GM23338 (cell line): ENCODE measurements at regions not wholly inside any gene's neighbourhood (a gene's known extent, or its start where the extent isn't known, plus 50 kb on each side); places are given as distances from the start of the nearest gene placed in this dataset.

Experiments used
- ATAC-seq: fragments of 200-7000 bp; cut with Tn5 transposase; 3 replicates; pipeline ENCODE4 v1.9.1; 2020
- DNase-seq: peaks from one replicate; pipeline ENCODE4 v3.0.0-alpha.2; 2015; ENCODE audit warnings: low spot score
- H2AFZ ChIP-seq: fragments of 200-600 bp; sonication (generic); 2 replicates; pipeline ENCODE4 v1.8.0; 2016; ENCODE audit warnings: antibody characterized with exemption, mild to moderate bottlenecking, moderate library complexity
- H3F3A ChIP-seq: fragments of 200-600 bp; sonication (generic); replicated peaks from 2 replicates; pipeline ENCODE4 v1.8.0; 2017; ENCODE audit warnings: antibody characterized with exemption, mixed run types, low read depth
- H3K27ac ChIP-seq: fragments of 200-600 bp; sonication (generic); 2 replicates; pipeline ENCODE4 v1.6.1; 2016; ENCODE audit warnings: low read depth
- H3K27me3 ChIP-seq: fragments of 200-600 bp; sonication (generic); 2 replicates; pipeline ENCODE4 v1.8.0; 2016; ENCODE audit warnings: mild to moderate bottlenecking, mixed run types, moderate library complexity; ENCODE audit not compliant: insufficient read depth
- H3K36me3 ChIP-seq: fragments of 200-600 bp; sonication (generic); 2 replicates; pipeline ENCODE4 v1.8.0; 2016; ENCODE audit warnings: mild to moderate bottlenecking; ENCODE audit not compliant: insufficient read depth
- H3K4me1 ChIP-seq: fragments of 200-600 bp; sonication (generic); 2 replicates; pipeline ENCODE4 v1.8.0; 2016; ENCODE audit warnings: mild to moderate bottlenecking, moderate library complexity; ENCODE audit not compliant: insufficient read depth
- H3K4me2 ChIP-seq: fragments of 200-600 bp; sonication (generic); 2 replicates; pipeline ENCODE4 v1.7.1; 2017; ENCODE audit warnings: mixed run types
- H3K4me3 ChIP-seq: fragments of 200-600 bp; sonication (generic); 2 replicates; pipeline ENCODE4 v1.6.1; 2016; ENCODE audit warnings: mixed run types
- H3K79me2 ChIP-seq: fragments of 200-600 bp; sonication (generic); replicated peaks from 2 replicates; pipeline ENCODE4 v1.8.0; 2017; ENCODE audit warnings: mild to moderate bottlenecking; ENCODE audit not compliant: insufficient read depth
- H3K9me2 ChIP-seq: fragments of 200-600 bp; sonication (generic); 2 replicates; pipeline ENCODE4 v1.8.0; 2017; ENCODE audit not compliant: insufficient read depth
- H4K20me1 ChIP-seq: fragments of 200-600 bp; sonication (generic); replicated peaks from 2 replicates; pipeline ENCODE4 v1.8.0; 2017; ENCODE audit warnings: mild to moderate bottlenecking; ENCODE audit not compliant: insufficient read depth
- H3K27ac Mint-ChIP-seq: 2 replicates; pipeline ENCODE4 v1.8.0; 2020; ENCODE audit warnings: inconsistent platforms, mild to moderate bottlenecking, moderate library complexity, mixed read lengths
- H3K27me3 Mint-ChIP-seq: 3 replicates; pipeline ENCODE4 v1.8.0; 2022; ENCODE audit warnings: low read depth, mild to moderate bottlenecking, moderate library complexity, mixed read lengths, inconsistent platforms; ENCODE audit not compliant: insufficient read depth, poor library complexity
- H3K36me3 Mint-ChIP-seq: 3 replicates; pipeline ENCODE4 v1.8.0; 2021; ENCODE audit warnings: low read depth, mild to moderate bottlenecking, inconsistent platforms, moderate library complexity, mixed read lengths
- H3K4me1 Mint-ChIP-seq: 3 replicates; pipeline ENCODE4 v1.8.0; 2020; ENCODE audit warnings: mild to moderate bottlenecking, inconsistent platforms, mixed read lengths
- H3K4me3 Mint-ChIP-seq: 3 replicates; pipeline ENCODE4 v1.8.0; 2021; ENCODE audit warnings: moderate library complexity, mild to moderate bottlenecking, inconsistent platforms, mixed read lengths
- H3K9me3 Mint-ChIP-seq: 3 replicates; pipeline ENCODE4 v1.8.0; 2020; ENCODE audit warnings: moderate library complexity, mild to moderate bottlenecking, inconsistent platforms, mixed read lengths
- CREB1 ChIP-seq: fragments of 250-450 bp; sonication (Bioruptor Pico); IDR thresholded peaks from 2 replicates; pipeline ENCODE4 v1.5.0; 2020; ENCODE audit warnings: low read depth, mild to moderate bottlenecking, moderate library complexity
- EZH2 ChIP-seq: fragments of 200-600 bp; sonication (generic); IDR thresholded peaks from one replicate; pipeline ENCODE4 v1.8.0; 2017; ENCODE audit warnings: antibody characterized with exemption, mild to moderate bottlenecking, low read depth; ENCODE audit not compliant: unreplicated experiment
- EZH2phosphoT487 ChIP-seq: fragments of 200-600 bp; sonication (generic); IDR thresholded peaks from one replicate; pipeline ENCODE4 v1.8.1; 2018; ENCODE audit warnings: antibody characterized with exemption; ENCODE audit not compliant: unreplicated experiment
- JUNB ChIP-seq: IDR thresholded peaks from one replicate; pipeline ENCODE4 v1.6.1; 2016; ENCODE audit warnings: antibody characterized with exemption; ENCODE audit not compliant: unreplicated experiment
- NANOG ChIP-seq: IDR thresholded peaks from 2 replicates; pipeline ENCODE4 v1.6.1; 2016; ENCODE audit warnings: antibody characterized with exemption, borderline replicate concordance
- POLR2AphosphoS5 ChIP-seq: IDR thresholded peaks from 2 replicates; pipeline ENCODE4 v1.6.1; 2016; ENCODE audit warnings: antibody characterized with exemption, low read depth
- STAT1 ChIP-seq: IDR thresholded peaks from one replicate; pipeline ENCODE4 v1.6.1; 2016; ENCODE audit warnings: antibody characterized with exemption; ENCODE audit not compliant: unreplicated experiment
- ZNF114 ChIP-seq: fragments of 250-450 bp; sonication (Bioruptor Pico); IDR thresholded peaks from 2 replicates; pipeline ENCODE4 v1.5.0; 2020; ENCODE audit warnings: mild to moderate bottlenecking, moderate library complexity
- ZNF331 ChIP-seq: fragments of 250-450 bp; sonication (Bioruptor Pico); IDR thresholded peaks from 2 replicates; pipeline ENCODE4 v1.5.0; 2020; ENCODE audit warnings: low read depth, mild to moderate bottlenecking, moderate library complexity
- TF ChIP-seq, protein P1 (sequence below), 2 experiments: fragments of 200-600 bp in 1 of 2; sonication (generic) in 1 of 2; conservative IDR thresholded peaks; 2 replicates each; pipeline versions ENCODE4 v1.5.1 to v1.6.1; 2016 to 2017; ENCODE audit warnings: antibody characterized with exemption in 2 of 2, low read depth in 2 of 2, mild to moderate bottlenecking in 2 of 2, moderate library complexity in 1 of 2
- TF ChIP-seq, protein P2 (sequence below): IDR thresholded peaks from one replicate; pipeline ENCODE4 v1.6.1; 2018; ENCODE audit warnings: antibody characterized with exemption; ENCODE audit not compliant: unreplicated experiment
- TF ChIP-seq, protein P3 (sequence below): IDR thresholded peaks from 2 replicates; pipeline ENCODE4 v1.6.1; 2016; ENCODE audit warnings: antibody characterized with exemption
- TF ChIP-seq, protein P4 (sequence below): fragments of 250-450 bp; sonication (Bioruptor Pico); IDR thresholded peaks from 2 replicates; pipeline ENCODE4 v1.5.0; 2020; ENCODE audit warnings: mild to moderate bottlenecking, moderate library complexity

DNA sequence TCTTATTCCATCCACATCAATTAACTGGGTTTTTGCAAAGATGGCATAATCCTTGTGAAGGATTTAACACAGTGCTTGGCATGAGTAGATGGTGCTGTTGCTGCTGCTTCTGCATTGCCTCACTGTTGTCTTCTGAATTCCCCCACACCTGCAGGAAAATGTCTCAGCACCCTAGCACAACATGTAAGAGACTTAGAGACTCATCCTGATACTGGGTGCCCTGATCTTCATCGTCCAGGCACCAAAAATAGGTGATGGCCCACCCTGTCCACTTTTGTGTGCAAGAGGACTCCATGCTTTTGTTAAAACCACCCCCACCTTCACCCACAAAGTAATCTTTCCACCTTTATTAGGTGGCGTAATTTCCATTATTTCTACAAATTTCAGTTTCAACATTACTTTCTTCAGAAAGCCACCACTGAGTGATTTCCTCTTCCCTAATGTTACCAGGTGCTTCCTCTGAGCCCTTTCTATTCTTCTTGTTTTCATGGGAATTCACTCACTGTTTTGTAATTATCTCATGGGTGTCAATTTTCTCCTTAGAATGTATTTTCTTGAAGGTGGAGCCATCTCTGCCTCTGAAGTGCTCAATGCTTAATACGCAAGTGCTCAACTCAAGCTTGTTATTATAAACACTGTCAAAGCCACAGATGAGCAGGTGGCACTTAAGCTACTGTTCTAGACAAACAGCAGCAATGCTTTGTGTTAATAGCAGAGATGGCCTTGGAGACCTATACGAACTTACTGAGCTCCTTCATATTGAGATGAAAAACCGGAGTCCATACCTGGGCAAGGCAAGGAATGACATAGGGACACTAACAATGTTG is 89.5 kb downstream of the HS3ST1 start:
- H3K36me3 ChIP-seq, result no peaks in the 10 kb centered on the region
- Mint-ChIP-seq H3K36me3 (no peaks in the 10 kb centered on the region), H3K9me3 (no peaks in the 10 kb centered on the region), H3K27ac (no peak overlapping the region), H3K27me3 (no peaks in the 10 kb centered on the region), H3K4me1 (peaks cover 8% of the 10 kb centered on the region; the same call in 1 of the 3 replicates), H3K4me3 (no peak overlapping the region)
- H4K20me1 ChIP-seq, result no peaks in the 10 kb centered on the region
- no peak for ATAC-seq
- no peaks in the 10 kb centered on the region for H3F3A ChIP-seq
- no peaks in the 10 kb centered on the region for H3K4me1 ChIP-seq
- peaks cover 7% of the 10 kb centered on the region for H3K9me2 ChIP-seq
- H3K79me2 ChIP-seq, result no peaks in the 10 kb centered on the region
- H3K4me2 ChIP-seq, result no peak overlapping the region
- no peak overlapping the region for H3K27ac ChIP-seq
- DNase-seq, result no peak
- H2AFZ ChIP-seq, result no peak overlapping the region; the same call in 1 of the 2 replicates
- no peaks in the 10 kb centered on the region for H3K27me3 ChIP-seq
- H3K4me3 ChIP-seq, result no peak overlapping the region
- no peak for TF ChIP-seq EZH2phosphoT487
- no peak for TF ChIP-seq ZNF331 (CRISPR knock-in tag)
- TF ChIP-seq, protein P1, sequence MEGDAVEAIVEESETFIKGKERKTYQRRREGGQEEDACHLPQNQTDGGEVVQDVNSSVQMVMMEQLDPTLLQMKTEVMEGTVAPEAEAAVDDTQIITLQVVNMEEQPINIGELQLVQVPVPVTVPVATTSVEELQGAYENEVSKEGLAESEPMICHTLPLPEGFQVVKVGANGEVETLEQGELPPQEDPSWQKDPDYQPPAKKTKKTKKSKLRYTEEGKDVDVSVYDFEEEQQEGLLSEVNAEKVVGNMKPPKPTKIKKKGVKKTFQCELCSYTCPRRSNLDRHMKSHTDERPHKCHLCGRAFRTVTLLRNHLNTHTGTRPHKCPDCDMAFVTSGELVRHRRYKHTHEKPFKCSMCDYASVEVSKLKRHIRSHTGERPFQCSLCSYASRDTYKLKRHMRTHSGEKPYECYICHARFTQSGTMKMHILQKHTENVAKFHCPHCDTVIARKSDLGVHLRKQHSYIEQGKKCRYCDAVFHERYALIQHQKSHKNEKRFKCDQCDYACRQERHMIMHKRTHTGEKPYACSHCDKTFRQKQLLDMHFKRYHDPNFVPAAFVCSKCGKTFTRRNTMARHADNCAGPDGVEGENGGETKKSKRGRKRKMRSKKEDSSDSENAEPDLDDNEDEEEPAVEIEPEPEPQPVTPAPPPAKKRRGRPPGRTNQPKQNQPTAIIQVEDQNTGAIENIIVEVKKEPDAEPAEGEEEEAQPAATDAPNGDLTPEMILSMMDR (conservative IDR thresholded peaks at IDR 0.05; ENCODE audit: low read depth in 2 of 2), result no peak
- TF ChIP-seq EZH2, result no peak
- TF ChIP-seq STAT1, result no peak
- no peak for TF ChIP-seq ZNF114 (CRISPR knock-in tag)
- TF ChIP-seq NANOG, result no peak
- TF ChIP-seq, protein P2, sequence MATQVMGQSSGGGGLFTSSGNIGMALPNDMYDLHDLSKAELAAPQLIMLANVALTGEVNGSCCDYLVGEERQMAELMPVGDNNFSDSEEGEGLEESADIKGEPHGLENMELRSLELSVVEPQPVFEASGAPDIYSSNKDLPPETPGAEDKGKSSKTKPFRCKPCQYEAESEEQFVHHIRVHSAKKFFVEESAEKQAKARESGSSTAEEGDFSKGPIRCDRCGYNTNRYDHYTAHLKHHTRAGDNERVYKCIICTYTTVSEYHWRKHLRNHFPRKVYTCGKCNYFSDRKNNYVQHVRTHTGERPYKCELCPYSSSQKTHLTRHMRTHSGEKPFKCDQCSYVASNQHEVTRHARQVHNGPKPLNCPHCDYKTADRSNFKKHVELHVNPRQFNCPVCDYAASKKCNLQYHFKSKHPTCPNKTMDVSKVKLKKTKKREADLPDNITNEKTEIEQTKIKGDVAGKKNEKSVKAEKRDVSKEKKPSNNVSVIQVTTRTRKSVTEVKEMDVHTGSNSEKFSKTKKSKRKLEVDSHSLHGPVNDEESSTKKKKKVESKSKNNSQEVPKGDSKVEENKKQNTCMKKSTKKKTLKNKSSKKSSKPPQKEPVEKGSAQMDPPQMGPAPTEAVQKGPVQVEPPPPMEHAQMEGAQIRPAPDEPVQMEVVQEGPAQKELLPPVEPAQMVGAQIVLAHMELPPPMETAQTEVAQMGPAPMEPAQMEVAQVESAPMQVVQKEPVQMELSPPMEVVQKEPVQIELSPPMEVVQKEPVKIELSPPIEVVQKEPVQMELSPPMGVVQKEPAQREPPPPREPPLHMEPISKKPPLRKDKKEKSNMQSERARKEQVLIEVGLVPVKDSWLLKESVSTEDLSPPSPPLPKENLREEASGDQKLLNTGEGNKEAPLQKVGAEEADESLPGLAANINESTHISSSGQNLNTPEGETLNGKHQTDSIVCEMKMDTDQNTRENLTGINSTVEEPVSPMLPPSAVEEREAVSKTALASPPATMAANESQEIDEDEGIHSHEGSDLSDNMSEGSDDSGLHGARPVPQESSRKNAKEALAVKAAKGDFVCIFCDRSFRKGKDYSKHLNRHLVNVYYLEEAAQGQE, result no peak
- TF ChIP-seq CREB1 (CRISPR knock-in tag), result no peak
- TF ChIP-seq, protein P3, sequence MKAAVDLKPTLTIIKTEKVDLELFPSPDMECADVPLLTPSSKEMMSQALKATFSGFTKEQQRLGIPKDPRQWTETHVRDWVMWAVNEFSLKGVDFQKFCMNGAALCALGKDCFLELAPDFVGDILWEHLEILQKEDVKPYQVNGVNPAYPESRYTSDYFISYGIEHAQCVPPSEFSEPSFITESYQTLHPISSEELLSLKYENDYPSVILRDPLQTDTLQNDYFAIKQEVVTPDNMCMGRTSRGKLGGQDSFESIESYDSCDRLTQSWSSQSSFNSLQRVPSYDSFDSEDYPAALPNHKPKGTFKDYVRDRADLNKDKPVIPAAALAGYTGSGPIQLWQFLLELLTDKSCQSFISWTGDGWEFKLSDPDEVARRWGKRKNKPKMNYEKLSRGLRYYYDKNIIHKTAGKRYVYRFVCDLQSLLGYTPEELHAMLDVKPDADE, result no peak
- TF ChIP-seq, protein P4, sequence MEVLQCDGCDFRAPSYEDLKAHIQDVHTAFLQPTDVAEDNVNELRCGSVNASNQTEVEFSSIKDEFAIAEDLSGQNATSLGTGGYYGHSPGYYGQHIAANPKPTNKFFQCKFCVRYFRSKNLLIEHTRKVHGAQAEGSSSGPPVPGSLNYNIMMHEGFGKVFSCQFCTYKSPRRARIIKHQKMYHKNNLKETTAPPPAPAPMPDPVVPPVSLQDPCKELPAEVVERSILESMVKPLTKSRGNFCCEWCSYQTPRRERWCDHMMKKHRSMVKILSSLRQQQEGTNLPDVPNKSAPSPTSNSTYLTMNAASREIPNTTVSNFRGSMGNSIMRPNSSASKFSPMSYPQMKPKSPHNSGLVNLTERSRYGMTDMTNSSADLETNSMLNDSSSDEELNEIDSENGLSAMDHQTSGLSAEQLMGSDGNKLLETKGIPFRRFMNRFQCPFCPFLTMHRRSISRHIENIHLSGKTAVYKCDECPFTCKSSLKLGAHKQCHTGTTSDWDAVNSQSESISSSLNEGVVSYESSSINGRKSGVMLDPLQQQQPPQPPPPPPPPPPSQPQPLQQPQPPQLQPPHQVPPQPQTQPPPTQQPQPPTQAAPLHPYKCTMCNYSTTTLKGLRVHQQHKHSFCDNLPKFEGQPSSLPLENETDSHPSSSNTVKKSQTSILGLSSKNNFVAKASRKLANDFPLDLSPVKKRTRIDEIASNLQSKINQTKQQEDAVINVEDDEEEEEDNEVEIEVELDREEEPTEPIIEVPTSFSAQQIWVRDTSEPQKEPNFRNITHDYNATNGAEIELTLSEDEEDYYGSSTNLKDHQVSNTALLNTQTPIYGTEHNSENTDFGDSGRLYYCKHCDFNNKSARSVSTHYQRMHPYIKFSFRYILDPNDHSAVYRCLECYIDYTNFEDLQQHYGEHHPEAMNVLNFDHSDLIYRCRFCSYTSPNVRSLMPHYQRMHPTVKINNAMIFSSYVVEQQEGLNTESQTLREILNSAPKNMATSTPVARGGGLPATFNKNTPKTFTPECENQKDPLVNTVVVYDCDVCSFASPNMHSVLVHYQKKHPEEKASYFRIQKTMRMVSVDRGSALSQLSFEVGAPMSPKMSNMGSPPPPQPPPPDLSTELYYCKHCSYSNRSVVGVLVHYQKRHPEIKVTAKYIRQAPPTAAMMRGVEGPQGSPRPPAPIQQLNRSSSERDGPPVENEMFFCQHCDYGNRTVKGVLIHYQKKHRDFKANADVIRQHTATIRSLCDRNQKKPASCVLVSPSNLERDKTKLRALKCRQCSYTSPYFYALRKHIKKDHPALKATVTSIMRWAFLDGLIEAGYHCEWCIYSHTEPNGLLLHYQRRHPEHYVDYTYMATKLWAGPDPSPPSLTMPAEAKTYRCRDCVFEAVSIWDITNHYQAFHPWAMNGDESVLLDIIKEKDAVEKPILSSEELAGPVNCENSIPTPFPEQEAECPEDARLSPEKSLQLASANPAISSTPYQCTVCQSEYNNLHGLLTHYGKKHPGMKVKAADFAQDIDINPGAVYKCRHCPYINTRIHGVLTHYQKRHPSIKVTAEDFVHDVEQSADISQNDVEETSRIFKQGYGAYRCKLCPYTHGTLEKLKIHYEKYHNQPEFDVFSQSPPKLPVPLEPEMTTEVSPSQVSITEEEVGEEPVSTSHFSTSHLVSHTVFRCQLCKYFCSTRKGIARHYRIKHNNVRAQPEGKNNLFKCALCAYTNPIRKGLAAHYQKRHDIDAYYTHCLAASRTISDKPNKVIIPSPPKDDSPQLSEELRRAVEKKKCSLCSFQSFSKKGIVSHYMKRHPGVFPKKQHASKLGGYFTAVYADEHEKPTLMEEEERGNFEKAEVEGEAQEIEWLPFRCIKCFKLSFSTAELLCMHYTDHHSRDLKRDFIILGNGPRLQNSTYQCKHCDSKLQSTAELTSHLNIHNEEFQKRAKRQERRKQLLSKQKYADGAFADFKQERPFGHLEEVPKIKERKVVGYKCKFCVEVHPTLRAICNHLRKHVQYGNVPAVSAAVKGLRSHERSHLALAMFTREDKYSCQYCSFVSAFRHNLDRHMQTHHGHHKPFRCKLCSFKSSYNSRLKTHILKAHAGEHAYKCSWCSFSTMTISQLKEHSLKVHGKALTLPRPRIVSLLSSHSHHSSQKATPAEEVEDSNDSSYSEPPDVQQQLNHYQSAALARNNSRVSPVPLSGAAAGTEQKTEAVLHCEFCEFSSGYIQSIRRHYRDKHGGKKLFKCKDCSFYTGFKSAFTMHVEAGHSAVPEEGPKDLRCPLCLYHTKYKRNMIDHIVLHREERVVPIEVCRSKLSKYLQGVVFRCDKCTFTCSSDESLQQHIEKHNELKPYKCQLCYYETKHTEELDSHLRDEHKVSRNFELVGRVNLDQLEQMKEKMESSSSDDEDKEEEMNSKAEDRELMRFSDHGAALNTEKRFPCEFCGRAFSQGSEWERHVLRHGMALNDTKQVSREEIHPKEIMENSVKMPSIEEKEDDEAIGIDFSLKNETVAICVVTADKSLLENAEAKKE (CRISPR knock-in tag), result no peak
- no peak for TF ChIP-seq POLR2AphosphoS5
- TF ChIP-seq JUNB, result no peak
